HCT116 (cell line): ENCODE measurements at regions not wholly inside any gene's neighbourhood (a gene's known extent, or its start where the extent isn't known, plus 50 kb on each side); places are given as distances from the start of the nearest gene placed in this dataset.
A peak's percentile ranks its signal among the peaks of the same experiment; 100 is the strongest.

Experiments used
- ATAC-seq: fragments of 200-7000 bp; cut with Tn5 transposase; 2 replicates; pipeline ENCODE4 v1.9.1; 2020; ENCODE audit warnings: mild to moderate bottlenecking, moderate library complexity
- BruUV-seq: library from RNA; stranded (reverse); fragments of 400-500 nt; replicated peaks from 2 replicates; lab custom pipeline; 2021; lab: Mats Ljungman, UMichigan
- CTCF ChIA-PET: fragments of 300-600 bp; sonication (Branson Sonifier 250); formaldehyde crosslinking; loops from one replicate; lab custom pipeline; 2021; ENCODE audit warnings: antibody characterized with exemption; lab: Charles Lee
- POLR2A ChIA-PET: fragments of 300-600, 350-600 bp; sonication (Branson Sonifier 250); formaldehyde crosslinking; loops from one replicate; lab custom pipeline; 2021; ENCODE audit warnings: antibody characterized with exemption; lab: Charles Lee
- RAD21 ChIA-PET, 2 experiments: fragments of 300-600 bp; sonication (Branson Sonifier 250); formaldehyde crosslinking; loops; one replicate each; lab custom pipeline; 2023; ENCODE audit warnings: low total read pairs in 2 of 2; ENCODE audit not compliant: uncharacterized antibody in 2 of 2, unreplicated experiment in 2 of 2, low non-redundant PET in 1 of 2; lab: Charles Lee
- DNase-seq: peaks from one replicate; pipeline ENCODE4 v3.0.0-alpha.2; 2010; ENCODE audit warnings: low read depth, low spot score
- H2AFZ ChIP-seq: fragments of 200-600 bp; shearing (Covaris generic), sonication (generic); 2 replicates; pipeline ENCODE4 v1.6.1; 2017; ENCODE audit warnings: low read depth, mixed run types, mixed read lengths, antibody characterized with exemption, low read length; ENCODE audit not compliant: poor library complexity, severe bottlenecking
- H3K27ac ChIP-seq: 2 replicates; pipeline ENCODE4 v1.5.1; 2012; ENCODE audit warnings: low read depth, low read length
- H3K27me3 ChIP-seq: fragments of 200-600 bp; sonication (generic); 2 replicates; pipeline ENCODE4 v1.6.1; 2016; ENCODE audit warnings: mixed run types, low read length, mixed read lengths; ENCODE audit not compliant: insufficient read depth
- H3K36me3 ChIP-seq, 2 experiments: fragments of 200-500 bp in 1 of 2; fragments of 200-600 bp in 1 of 2; sonication (Bioruptor generic) in 1 of 2; sonication (generic) in 1 of 2; 2 replicates each; pipeline versions ENCODE4 v1.5.1 to v1.6.1; 2014 to 2016; ENCODE audit warnings: low read length in 2 of 2, inconsistent platforms in 1 of 2, mixed read lengths in 1 of 2, mixed run types in 1 of 2; ENCODE audit not compliant: insufficient read depth in 2 of 2, control insufficient read depth in 1 of 2
- H3K4me1 ChIP-seq, 2 experiments: fragments of 200-600 bp in 1 of 2; sonication (generic) in 1 of 2; 2 replicates each; pipeline versions ENCODE4 v1.5.1 to v1.6.1; 2012 to 2017; ENCODE audit warnings: low read length in 2 of 2, inconsistent platforms in 1 of 2, mild to moderate bottlenecking in 1 of 2, mixed read lengths in 1 of 2, mixed run types in 1 of 2, moderate library complexity in 1 of 2; ENCODE audit not compliant: insufficient read depth in 2 of 2, control insufficient read depth in 1 of 2
- H3K4me2 ChIP-seq: fragments of 200-600 bp; sonication (generic); 2 replicates; pipeline ENCODE4 v1.6.1; 2017; ENCODE audit warnings: mixed run types, low read length, mixed read lengths
- H3K4me3 ChIP-seq, 2 experiments: fragments of 200-600 bp in 1 of 2; sonication (generic) in 1 of 2; replicated peaks in 1 of 2; 2 replicates each; pipeline ENCODE4 v1.5.1; 2011 to 2016; ENCODE audit warnings: low read length in 2 of 2, control low read depth in 1 of 2, low read depth in 1 of 2, mild to moderate bottlenecking in 1 of 2, mixed read lengths in 1 of 2, mixed run types in 1 of 2
- H3K79me2 ChIP-seq: fragments of 200-600 bp; sonication (generic); 2 replicates; pipeline ENCODE4 v1.6.1; 2017; ENCODE audit warnings: mild to moderate bottlenecking, mixed run types, low read length, moderate library complexity, mixed read lengths; ENCODE audit not compliant: insufficient read depth
- H3K9ac ChIP-seq: fragments of 200-600 bp; sonication (generic); 2 replicates; pipeline ENCODE4 v1.6.1; 2016; ENCODE audit warnings: low read length, mixed read lengths
- H3K9me2 ChIP-seq: fragments of 200-600 bp; sonication (generic), shearing (Covaris generic); 2 replicates; pipeline ENCODE4 v1.6.1; 2017; ENCODE audit warnings: mixed run types, mild to moderate bottlenecking, moderate library complexity; ENCODE audit not compliant: insufficient read depth
- H3K9me3 ChIP-seq, 2 experiments: fragments of 200-500 bp in 1 of 2; fragments of 200-600 bp in 1 of 2; sonication (Bioruptor generic) in 1 of 2; sonication (generic) in 1 of 2; 2 replicates each; pipeline ENCODE4 v1.6.1; 2014 to 2017; ENCODE audit warnings: low read length in 2 of 2, mixed read lengths in 2 of 2, inconsistent platforms in 1 of 2, low read depth in 1 of 2, mild to moderate bottlenecking in 1 of 2, mixed run types in 1 of 2, moderate library complexity in 1 of 2; ENCODE audit not compliant: control insufficient read depth in 1 of 2, insufficient read depth in 1 of 2
- H4K20me1 ChIP-seq: fragments of 200-600 bp; sonication (generic), shearing (Covaris generic); 2 replicates; pipeline ENCODE4 v1.6.1; 2017; ENCODE audit warnings: mixed run types, mild to moderate bottlenecking, moderate library complexity; ENCODE audit not compliant: insufficient read depth
- CBX3 ChIP-seq: IDR thresholded peaks from 2 replicates; pipeline ENCODE4 v1.6.1; 2012; ENCODE audit warnings: low read depth
- CTCF ChIP-seq, 3 experiments: fragments of 200-600 bp in 1 of 3; sonication (generic) in 1 of 3; IDR thresholded peaks in 2 of 3; conservative IDR thresholded peaks in 1 of 3; 2 replicates each; pipeline ENCODE4 v1.5.1; 2012 to 2017; ENCODE audit warnings: low read depth in 2 of 3, low read length in 2 of 3, antibody characterized with exemption in 1 of 3, borderline replicate concordance in 1 of 3, control low read depth in 1 of 3, mild to moderate bottlenecking in 1 of 3, mixed read lengths in 1 of 3, mixed run types in 1 of 3, moderate library complexity in 1 of 3; ENCODE audit not compliant: insufficient read depth in 1 of 3
- EGR1 ChIP-seq: IDR thresholded peaks from 2 replicates; pipeline ENCODE4 v1.6.1; 2012; ENCODE audit warnings: low read depth
- ELF1 ChIP-seq: IDR thresholded peaks from 2 replicates; pipeline ENCODE4 v1.6.1; 2012; ENCODE audit warnings: low read depth, borderline replicate concordance
- EZH2 ChIP-seq: fragments of 200-600 bp; sonication (generic); IDR thresholded peaks from 2 replicates; pipeline ENCODE4 v1.6.1; 2017; ENCODE audit warnings: antibody characterized with exemption, mixed run types
- EZH2phosphoT487 ChIP-seq: fragments of 200-600 bp; IDR thresholded peaks from 2 replicates; pipeline ENCODE4 v1.6.1; 2018; ENCODE audit warnings: antibody characterized with exemption, borderline replicate concordance
- MAX ChIP-seq: IDR thresholded peaks from 2 replicates; pipeline ENCODE4 v1.6.1; 2012
- POLR2A ChIP-seq: IDR thresholded peaks from 2 replicates; pipeline ENCODE4 v1.7.0; 2011; ENCODE audit warnings: borderline replicate concordance; ENCODE audit not compliant: insufficient read depth, insufficient read length; ENCODE audit errors: extremely low read depth
- POLR2AphosphoS5 ChIP-seq: IDR thresholded peaks from 2 replicates; pipeline ENCODE4 v1.6.1; 2011; ENCODE audit warnings: mild to moderate bottlenecking, low read depth, low read length, moderate library complexity
- SIN3A ChIP-seq: IDR thresholded peaks from 2 replicates; pipeline ENCODE4 v1.6.1; 2012; ENCODE audit warnings: low read depth
- SP1 ChIP-seq: IDR thresholded peaks from 2 replicates; pipeline ENCODE4 v1.6.1; 2012; ENCODE audit warnings: low read depth
- ZBTB33 ChIP-seq: IDR thresholded peaks from 2 replicates; pipeline ENCODE4 v1.6.1; 2011; ENCODE audit warnings: mild to moderate bottlenecking, low read length, moderate library complexity; ENCODE audit not compliant: insufficient replicate concordance; ENCODE audit errors: extremely low read depth
- ZNF274 ChIP-seq: fragments of 200-500 bp; sonication (Bioruptor generic); IDR thresholded peaks from 2 replicates; pipeline ENCODE4 v1.6.1; 2014; ENCODE audit warnings: mild to moderate bottlenecking, low read depth, low read length, inconsistent platforms
- intact Hi-C: fragments of 100-400 bp; cut with micrococcal nuclease; formaldehyde crosslinking; loops from 2 replicates; pipeline ENCODE4 v1.10.0; 2022

GRCh38 chr1:87399701-87400100 is 71.0 kb downstream of the LMO4 start:
- H3K36me3 ChIP-seq, result no peaks in the 10 kb centered on the region
- no peaks in the 10 kb centered on the region for H3K79me2 ChIP-seq
- RAD21 ChIA-PET, result no interaction called here
- no peak overlapping the region for H3K4me3 ChIP-seq
- H3K27ac ChIP-seq, result no peak overlapping the region
- no peak overlapping the region for H3K9ac ChIP-seq
- peaks cover 0 to 23% of the 10 kb centered on the region in 2 experiments; a peak in 2 of 4 replicates for H3K4me1 ChIP-seq
- H3K9me2 ChIP-seq, result no peaks in the 10 kb centered on the region
- ATAC-seq, result no peak
- no peaks in the 10 kb centered on the region for H3K9me3 ChIP-seq
- H3K27me3 ChIP-seq, result no peaks in the 10 kb centered on the region
- CTCF ChIA-PET, result no interaction called here
- intact Hi-C loops, result no loop called here
- H3K4me2 ChIP-seq, result peak overlapping the region; percentile 38; the same call in 1 of the 2 replicates
- peak overlapping the region; percentile 57 for H2AFZ ChIP-seq
- BruUV-seq, result no TSS peak
- no peak for TF ChIP-seq EZH2phosphoT487
- TF ChIP-seq ZBTB33, result no peak
- TF ChIP-seq ZNF274, result no peak
- TF ChIP-seq EZH2, result no peak
- TF ChIP-seq, all 23 proteins: peak for 0
- POLR2A ChIA-PET, result no interaction called here
- DNase-seq, result no peak
- no peaks in the 10 kb centered on the region for H4K20me1 ChIP-seq

- ATAC-seq (no peak), DNase-seq (no peak)
- no peaks in the 10 kb centered on the region for H3K9me3 ChIP-seq
- RAD21 ChIA-PET, result no interaction called here
- no peaks in the 10 kb centered on the region for H3K9me2 ChIP-seq
- H3K4me3 ChIP-seq, result no peak overlapping the region
- H3K79me2 ChIP-seq, result no peaks in the 10 kb centered on the region
- POLR2A ChIA-PET, result no interaction called here
- no peak overlapping the region for H3K4me2 ChIP-seq
- H3K4me1 ChIP-seq, result peaks cover 0 to 23% of the 10 kb centered on the region in 2 experiments; a peak in 2 of 4 replicates
- BruUV-seq, result no TSS peak
- intact Hi-C loops, result no loop called here
- no peaks in the 10 kb centered on the region for H4K20me1 ChIP-seq
- CTCF ChIA-PET, result no interaction called here
- H2AFZ ChIP-seq, result no peak overlapping the region
- H3K27me3 ChIP-seq, result no peaks in the 10 kb centered on the region
- no peak overlapping the region for H3K9ac ChIP-seq
- no peaks in the 10 kb centered on the region for H3K36me3 ChIP-seq
- no peak overlapping the region for H3K27ac ChIP-seq
- no peak for TF ChIP-seq SIN3A
- no peak for TF ChIP-seq EGR1
- no peak for TF ChIP-seq MAX
- no peak for TF ChIP-seq ZBTB33
- no peak for TF ChIP-seq CBX3
- no peak for TF ChIP-seq ELF1
- TF ChIP-seq POLR2A, result no peak
- TF ChIP-seq POLR2AphosphoS5, result no peak
- TF ChIP-seq SP1, result no peak
- TF ChIP-seq CTCF (IDR thresholded peaks at IDR 0.05 in 2 of 3, conservative IDR thresholded peaks at IDR 0.05 in 1 of 3; ENCODE audit: borderline replicate concordance in 1 of 3, insufficient read depth in 1 of 3, low read depth in 2 of 3, low read length in 2 of 3), result no peak
These were observed 72.1 kb downstream of the LMO4 start for GRCh38 chr1:87400813-87401212.
